SU-DHL-6 (cell line): ENCODE measurements at regions not wholly inside any gene's neighbourhood (a gene's known extent, or its start where the extent isn't known, plus 50 kb on each side); places are given as distances from the start of the nearest gene placed in this dataset.

ENCODE experiments used
- CTCF ChIP-seq: fragments of 200-600 bp; sonication (generic); IDR thresholded peaks from one replicate; pipeline ENCODE4 v1.5.1; 2017; ENCODE audit warnings: antibody characterized with exemption, mild to moderate bottlenecking, low read length, moderate library complexity; ENCODE audit not compliant: insufficient read depth, poor library complexity, severe bottlenecking
- EZH2phosphoT487 ChIP-seq: fragments of 200-600 bp; sonication (generic), shearing (Covaris generic); conservative IDR thresholded peaks from 2 replicates; pipeline ENCODE4 v1.6.1; 2018; ENCODE audit warnings: mild to moderate bottlenecking, antibody characterized with exemption, low read length, moderate library complexity, mixed read lengths

GRCh38 chr6:27854421-27854820, 57.8 kb downstream of the OR2B2 start:
- TF ChIP-seq CTCF (no peak), EZH2phosphoT487 (no peak)
